ENCODE measurements at regions not wholly inside any gene's neighbourhood (a gene's known extent, or its start where the extent isn't known, plus 50 kb on each side); places are given as distances from the start of the nearest gene placed in this dataset.
"Not testable (repeated sequence)": the region's sequence is repeated elsewhere in the genome, so short reads cannot be mapped to it uniquely, and the experiment has no call there.

GRCh38 chr13:67557642-67558241 lies 327.6 kb upstream of the PCDH9 start:
- no peaks in the 10 kb centered on the region for H3K36me3 ChIP-seq (ENCODE audit: insufficient read depth)
- no peak overlapping the region for H3K27ac ChIP-seq (ENCODE audit: low read depth)
- 88% methylated on average over 2 of the region's 2 CpGs for WGBS
- no peaks in the 10 kb centered on the region for H3K4me1 ChIP-seq (ENCODE audit: insufficient read depth)
- DNase-seq (ENCODE audit: extremely low spot score) = no peak
- no peak overlapping the region for H3K4me3 ChIP-seq (ENCODE audit: low read depth, low read length)

GRCh38 chr13:67557118-67557517 lies 327.0 kb upstream of the PCDH9 start:
- Histone ChIP-seq H3K36me3 (ENCODE audit: insufficient read depth) (no peaks in the 10 kb centered on the region), H3K4me3 (ENCODE audit: low read depth, low read length) (no peak overlapping the region), H3K27ac (ENCODE audit: low read depth) (no peak overlapping the region), H3K4me1 (ENCODE audit: insufficient read depth) (no peaks in the 10 kb centered on the region)
- 30% methylated on average over 1 of the region's 1 CpG for WGBS
- no peak for DNase-seq (ENCODE audit: extremely low spot score)

- H3K36me3 ChIP-seq (ENCODE audit: insufficient read depth) = no peaks in the 10 kb centered on the region
- 60% methylated on average over 6 of the region's 6 CpGs for WGBS
- no peaks in the 10 kb centered on the region for H3K4me1 ChIP-seq (ENCODE audit: insufficient read depth)
- H3K4me3 ChIP-seq (ENCODE audit: low read depth, low read length) = no peak overlapping the region
- no peak for DNase-seq (ENCODE audit: extremely low spot score)
- H3K27ac ChIP-seq (ENCODE audit: low read depth) = no peak overlapping the region
Measured at GRCh38 chr13:67554746-67555452, 324.8 kb upstream of the PCDH9 start.

- Histone ChIP-seq H3K4me1 (ENCODE audit: insufficient read depth) (no peaks in the 10 kb centered on the region), H3K4me3 (ENCODE audit: low read depth, low read length) (no peak overlapping the region), H3K36me3 (ENCODE audit: insufficient read depth) (no peaks in the 10 kb centered on the region), H3K27ac (ENCODE audit: low read depth) (no peak overlapping the region)
- no peak for DNase-seq (ENCODE audit: extremely low spot score)
Measured at GRCh38 chr13:67554286-67554685, 324.1 kb upstream of the PCDH9 start.

GRCh38 chr13:67549331-67549730 lies 319.2 kb upstream of the PCDH9 start:
- Histone ChIP-seq H3K36me3 (ENCODE audit: insufficient read depth) (no peaks in the 10 kb centered on the region), H3K4me1 (ENCODE audit: insufficient read depth) (no peaks in the 10 kb centered on the region)
- DNase-seq (ENCODE audit: extremely low spot score) = no peak

GRCh38 chr13:67538906-67539305 lies 308.8 kb upstream of the PCDH9 start:
- no peak overlapping the region for H3K27ac ChIP-seq (ENCODE audit: low read depth)
- WGBS = 58% methylated on average over 1 of the region's 1 CpG
- H3K4me3 ChIP-seq (ENCODE audit: low read depth, low read length) = no peak overlapping the region
- DNase-seq (ENCODE audit: extremely low spot score) = no peak
- no peaks in the 10 kb centered on the region for H3K4me1 ChIP-seq (ENCODE audit: insufficient read depth)
- H3K36me3 ChIP-seq (ENCODE audit: insufficient read depth) = no peaks in the 10 kb centered on the region

More at GRCh38 chr13:67549331-67549730, 319.2 kb upstream of the PCDH9 start:
- WGBS = 91% methylated on average over 4 of the region's 4 CpGs
- Histone ChIP-seq H3K27ac (ENCODE audit: low read depth) (no peak overlapping the region), H3K4me3 (ENCODE audit: low read depth, low read length) (no peak overlapping the region)

- Histone ChIP-seq H3K4me3 (ENCODE audit: low read depth, low read length) (no peak overlapping the region), H3K36me3 (ENCODE audit: insufficient read depth) (no peaks in the 10 kb centered on the region), H3K27ac (ENCODE audit: low read depth) (no peak overlapping the region), H3K4me1 (ENCODE audit: insufficient read depth) (no peaks in the 10 kb centered on the region)
- DNase-seq (ENCODE audit: extremely low spot score) = no peak
- 75% methylated on average over 2 of the region's 2 CpGs for WGBS
Measured at GRCh38 chr13:67520886-67521285, 290.8 kb upstream of the PCDH9 start.

GRCh38 chr13:67519356-67519755 lies 289.2 kb upstream of the PCDH9 start:
- no peak overlapping the region for H3K4me3 ChIP-seq (ENCODE audit: low read depth, low read length)
- no peak overlapping the region for H3K27ac ChIP-seq (ENCODE audit: low read depth)
- no peaks in the 10 kb centered on the region for H3K4me1 ChIP-seq (ENCODE audit: insufficient read depth)
- 63% methylated on average over 1 of the region's 1 CpG for WGBS
- no peak for DNase-seq (ENCODE audit: extremely low spot score)
- no peaks in the 10 kb centered on the region for H3K36me3 ChIP-seq (ENCODE audit: insufficient read depth)

- no peak for DNase-seq (ENCODE audit: extremely low spot score)
- no peak overlapping the region for H3K4me3 ChIP-seq (ENCODE audit: low read depth, low read length)
- H3K27ac ChIP-seq (ENCODE audit: low read depth) = no peak overlapping the region
- WGBS = 17% methylated on average over 1 of the region's 1 CpG
- no peaks in the 10 kb centered on the region for H3K36me3 ChIP-seq (ENCODE audit: insufficient read depth)
- no peaks in the 10 kb centered on the region for H3K4me1 ChIP-seq (ENCODE audit: insufficient read depth)
Measured at GRCh38 chr13:67518785-67519184, 288.6 kb upstream of the PCDH9 start.

- no peak overlapping the region for H3K4me3 ChIP-seq (ENCODE audit: low read depth, low read length)
- no peaks in the 10 kb centered on the region for H3K4me1 ChIP-seq (ENCODE audit: insufficient read depth)
- H3K27ac ChIP-seq (ENCODE audit: low read depth) = no peak overlapping the region
- no peak for DNase-seq (ENCODE audit: extremely low spot score)
- WGBS = 40% methylated on average over 1 of the region's 1 CpG
- no peaks in the 10 kb centered on the region for H3K36me3 ChIP-seq (ENCODE audit: insufficient read depth)
Measured at GRCh38 chr13:67515895-67516294, 285.8 kb upstream of the PCDH9 start.

GRCh38 chr13:67509018-67509417 lies 278.9 kb upstream of the PCDH9 start:
- Histone ChIP-seq H3K4me1 (ENCODE audit: insufficient read depth) (no peaks in the 10 kb centered on the region), H3K4me3 (ENCODE audit: low read depth, low read length) (no peak overlapping the region), H3K27ac (ENCODE audit: low read depth) (no peak overlapping the region), H3K36me3 (ENCODE audit: insufficient read depth) (no peaks in the 10 kb centered on the region)
- WGBS = 95% methylated on average over 5 of the region's 5 CpGs
- DNase-seq (ENCODE audit: extremely low spot score) = no peak

- H3K4me1 ChIP-seq (ENCODE audit: insufficient read depth); H3K4me3 ChIP-seq (ENCODE audit: low read depth, low read length); H3K27ac ChIP-seq (ENCODE audit: low read depth); H3K36me3 ChIP-seq (ENCODE audit: insufficient read depth); DNase-seq (ENCODE audit: extremely low spot score): not testable (repeated sequence)
- 79% methylated on average over 1 of the region's 1 CpG for WGBS
Measured at GRCh38 chr13:67508275-67508674, 278.1 kb upstream of the PCDH9 start.

GRCh38 chr13:67506407-67506806 lies 276.3 kb upstream of the PCDH9 start:
- DNase-seq (ENCODE audit: extremely low spot score) = no peak
- H3K36me3 ChIP-seq (ENCODE audit: insufficient read depth) = no peaks in the 10 kb centered on the region

GRCh38 chr13:67505376-67505775 lies 275.2 kb upstream of the PCDH9 start:
- Histone ChIP-seq H3K36me3 (ENCODE audit: insufficient read depth) (no peaks in the 10 kb centered on the region), H3K27ac (ENCODE audit: low read depth) (no peak overlapping the region), H3K4me3 (ENCODE audit: low read depth, low read length) (no peak overlapping the region), H3K4me1 (ENCODE audit: insufficient read depth) (no peaks in the 10 kb centered on the region)
- no peak for DNase-seq (ENCODE audit: extremely low spot score)

More at GRCh38 chr13:67506407-67506806, 276.3 kb upstream of the PCDH9 start:
- Histone ChIP-seq H3K4me3 (ENCODE audit: low read depth, low read length) (no peak overlapping the region), H3K27ac (ENCODE audit: low read depth) (no peak overlapping the region), H3K4me1 (ENCODE audit: insufficient read depth) (no peaks in the 10 kb centered on the region)

Data from urinary bladder (tissue), 3 donors.